HG02884 (cell line): ENCODE measurements at regions not wholly inside any gene's neighbourhood (a gene's known extent, or its start where the extent isn't known, plus 50 kb on each side); places are given as distances from the start of the nearest gene placed in this dataset.
"Not testable (repeated sequence)": the region's sequence is repeated elsewhere in the genome, so short reads cannot be mapped to it uniquely, and the experiment has no call there.

Source experiments
- ATAC-seq: cut with Tn5 transposase; IDR thresholded peaks from one replicate; pipeline ENCODE4 v1.9.1; 2021; ENCODE audit warnings: mild to moderate bottlenecking, moderate library complexity; ENCODE audit not compliant: unreplicated experiment

- ATAC-seq, result no peak
Measured at GRCh38 chr9:29039258-29039657, 1466.0 kb upstream of the C9orf72 start.

GRCh38 chr9:29043072-29043471 is 1469.8 kb upstream of the C9orf72 start:
- ATAC-seq, result no peak

GRCh38 chr9:29044959-29045358 is 1471.7 kb upstream of the C9orf72 start:
- no peak for ATAC-seq

- ATAC-seq, result no peak
Measured at GRCh38 chr9:29060041-29060440, 1486.8 kb upstream of the C9orf72 start.

GRCh38 chr9:29062446-29062845 is 1489.2 kb upstream of the C9orf72 start:
- ATAC-seq, result no peak

- no peak for ATAC-seq
Measured at GRCh38 chr9:29063031-29063430, 1489.8 kb upstream of the C9orf72 start.

- no peak for ATAC-seq
Measured at GRCh38 chr9:29066141-29066640, 1492.9 kb upstream of the C9orf72 start.

- ATAC-seq, result no peak
Measured at GRCh38 chr9:29068461-29068860, 1495.2 kb upstream of the C9orf72 start.

GRCh38 chr9:29069376-29069775 is 1496.1 kb upstream of the C9orf72 start:
- no peak for ATAC-seq

GRCh38 chr9:29078063-29078666 is 1504.9 kb upstream of the C9orf72 start:
- no peak for ATAC-seq

GRCh38 chr9:29100762-29101161 is 1527.5 kb upstream of the C9orf72 start:
- no peak for ATAC-seq

- ATAC-seq, result not testable (repeated sequence)
Measured at GRCh38 chr9:29104166-29104565, 1530.9 kb upstream of the C9orf72 start.

- no peak for ATAC-seq
Measured at GRCh38 chr9:29118555-29118954, 1545.3 kb upstream of the C9orf72 start.

- ATAC-seq, result no peak
Measured at GRCh38 chr9:29126783-29127182, 1553.5 kb upstream of the C9orf72 start.

- ATAC-seq, result no peak
Measured at GRCh38 chr9:29129763-29130162, 1556.5 kb upstream of the C9orf72 start.

- ATAC-seq, result no peak
Measured at GRCh38 chr9:29144476-29144875, 1571.2 kb upstream of the C9orf72 start.

- no peak for ATAC-seq
Measured at GRCh38 chr9:29150606-29151005, 1577.3 kb upstream of the C9orf72 start.

- ATAC-seq, result no peak
Measured at GRCh38 chr9:29160763-29161353, 1587.6 kb upstream of the C9orf72 start.

GRCh38 chr9:29174136-29174535 is 1600.9 kb upstream of the C9orf72 start:
- no peak for ATAC-seq

- no peak for ATAC-seq
Measured at GRCh38 chr9:29176231-29176630, 1603.0 kb upstream of the C9orf72 start.

- no peak for ATAC-seq
Measured at GRCh38 chr9:29176786-29177185, 1603.5 kb upstream of the C9orf72 start.

GRCh38 chr9:29183971-29184370 is 1610.7 kb upstream of the C9orf72 start:
- ATAC-seq, result no peak

- ATAC-seq, result not testable (repeated sequence)
Measured at GRCh38 chr9:29188771-29189170, 1615.5 kb upstream of the C9orf72 start.
